ENCODE measurements at regions not wholly inside any gene's neighbourhood (a gene's known extent, or its start where the extent isn't known, plus 50 kb on each side); places are given as distances from the start of the nearest gene placed in this dataset.

DNA sequence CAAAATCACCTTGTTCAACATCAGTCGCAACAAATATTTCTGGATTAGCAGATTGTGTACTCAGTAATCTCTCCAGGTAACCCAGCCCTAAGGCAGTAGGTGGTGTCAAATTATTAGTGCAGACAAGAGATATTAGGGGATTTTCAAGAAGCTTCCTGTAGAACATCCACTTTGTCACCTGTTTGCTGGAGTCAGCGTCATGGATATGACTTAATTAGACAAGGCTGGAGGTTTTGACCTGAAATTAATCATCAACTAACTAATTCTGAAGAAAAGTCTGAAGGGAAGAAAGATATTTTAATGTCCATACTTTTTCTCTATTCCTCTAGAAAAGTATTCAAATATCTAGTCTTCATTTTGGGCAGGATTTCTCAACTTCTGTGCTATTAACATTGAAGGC is 91.4 kb upstream of the CCDC112 start:
- DNase-seq = no peak
- no peaks in the 10 kb centered on the region for H3K9me3 Mint-ChIP-seq
- ATAC-seq (ENCODE audit: low read depth) = no peak
- H3K27ac Mint-ChIP-seq = no peak overlapping the region
- peaks cover 1% of the 10 kb centered on the region for H3K27me3 Mint-ChIP-seq
- POLR2A ChIA-PET = no interaction called here
- H3K4me3 Mint-ChIP-seq = no peak overlapping the region
- H3K36me3 Mint-ChIP-seq = no peaks in the 10 kb centered on the region
- no peaks in the 10 kb centered on the region for H3K4me1 Mint-ChIP-seq

DNA sequence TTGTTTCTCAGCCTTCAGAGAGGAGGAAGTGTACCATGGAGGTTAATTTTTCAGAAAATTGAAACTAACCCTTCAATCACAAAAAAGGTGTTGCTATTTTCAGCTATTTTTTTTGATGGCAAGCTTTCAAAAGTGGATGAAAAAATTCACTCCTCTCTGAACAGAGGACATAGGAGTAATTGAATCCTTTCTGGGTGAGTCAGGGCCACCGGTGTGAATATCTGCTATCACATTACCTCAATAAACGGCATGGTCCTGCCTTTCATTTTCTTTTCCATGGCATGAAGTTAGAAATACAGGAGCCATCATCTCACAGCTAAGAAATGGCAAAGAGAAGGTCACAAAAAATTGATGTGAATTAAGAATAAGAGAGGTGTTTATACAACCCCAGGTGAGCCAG is 90.2 kb upstream of the CCDC112 start:
- H3K9me3 Mint-ChIP-seq = no peaks in the 10 kb centered on the region
- ATAC-seq (ENCODE audit: low read depth) = no peak
- DNase-seq = no peak
- H3K4me3 Mint-ChIP-seq = no peak overlapping the region
- H3K27ac Mint-ChIP-seq = no peak overlapping the region
- H3K36me3 Mint-ChIP-seq = no peaks in the 10 kb centered on the region
- H3K4me1 Mint-ChIP-seq = no peaks in the 10 kb centered on the region
- POLR2A ChIA-PET = no interaction called here
- H3K27me3 Mint-ChIP-seq = peaks cover 3% of the 10 kb centered on the region

DNA sequence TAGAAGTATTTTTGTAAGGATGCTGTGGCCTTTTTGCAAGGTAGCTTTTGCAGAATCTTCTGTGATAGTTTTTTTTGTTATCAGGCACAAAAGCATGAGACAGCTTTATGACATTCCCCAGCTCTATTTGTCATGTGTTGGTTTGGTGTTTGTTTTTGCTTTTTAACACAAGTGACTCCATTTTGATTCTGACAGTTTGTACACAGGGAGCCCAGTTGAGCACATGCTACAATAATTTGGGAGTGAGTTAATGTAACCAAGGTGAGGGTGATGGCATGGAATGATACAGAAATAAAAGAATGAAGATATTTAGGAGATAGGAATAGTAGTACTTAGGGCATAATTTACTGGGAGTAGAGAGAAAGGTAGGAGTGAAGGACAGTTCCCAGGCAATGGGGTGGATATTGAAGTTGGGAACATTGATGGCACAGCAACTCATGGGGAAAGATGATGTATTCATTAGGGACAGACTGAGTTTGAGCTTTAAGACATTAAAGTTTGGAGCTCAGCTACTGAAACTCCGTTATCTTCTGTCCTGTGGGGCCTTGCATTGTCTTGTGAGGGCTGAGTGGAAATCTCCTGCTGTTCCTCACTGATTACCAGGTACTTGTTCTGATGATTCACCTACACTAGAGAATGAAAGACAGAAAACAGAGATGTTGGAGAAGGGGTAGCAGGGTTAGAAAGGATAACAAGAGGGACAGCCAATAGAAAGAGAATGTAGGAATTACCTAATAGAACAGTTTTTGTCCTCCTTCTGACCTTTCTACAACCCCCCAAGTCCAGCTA is 88.3 kb upstream of the CCDC112 start:
- DNase-seq = no peak
- no peaks in the 10 kb centered on the region for H3K9me3 Mint-ChIP-seq
- peaks cover 5% of the 10 kb centered on the region for H3K27me3 Mint-ChIP-seq
- ATAC-seq (ENCODE audit: low read depth) = no peak
- H3K4me3 Mint-ChIP-seq = no peak overlapping the region
- no peaks in the 10 kb centered on the region for H3K4me1 Mint-ChIP-seq
- POLR2A ChIA-PET = no interaction called here
- no peaks in the 10 kb centered on the region for H3K36me3 Mint-ChIP-seq
- no peak overlapping the region for H3K27ac Mint-ChIP-seq

DNA sequence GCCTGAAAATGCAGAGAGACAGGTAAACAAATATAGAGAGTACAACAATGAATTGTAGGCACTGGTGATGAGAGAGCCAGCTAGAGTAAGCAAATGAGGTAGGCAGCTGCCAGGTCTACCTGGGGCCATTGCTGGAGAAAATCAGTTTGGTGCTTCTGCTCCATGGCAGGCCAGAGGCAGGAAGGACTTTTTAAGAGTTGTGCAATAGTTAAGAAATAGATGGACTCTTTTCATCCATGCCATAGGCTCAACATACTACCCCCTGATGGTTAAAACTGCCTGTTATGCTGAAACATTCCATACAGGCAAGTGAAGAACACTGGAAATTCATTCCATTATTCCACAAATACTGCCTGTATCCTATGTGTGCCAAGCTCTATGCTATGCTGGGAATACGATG is 86.5 kb upstream of the CCDC112 start:
- peaks cover 4% of the 10 kb centered on the region for H3K4me1 Mint-ChIP-seq
- H3K36me3 Mint-ChIP-seq = no peaks in the 10 kb centered on the region
- H3K27ac Mint-ChIP-seq = no peak overlapping the region
- POLR2A ChIA-PET = no interaction called here
- ATAC-seq (ENCODE audit: low read depth) (no peak), DNase-seq (no peak)
- H3K9me3 Mint-ChIP-seq = no peaks in the 10 kb centered on the region
- H3K27me3 Mint-ChIP-seq = peaks cover 6% of the 10 kb centered on the region
- H3K4me3 Mint-ChIP-seq = no peak overlapping the region

DNA sequence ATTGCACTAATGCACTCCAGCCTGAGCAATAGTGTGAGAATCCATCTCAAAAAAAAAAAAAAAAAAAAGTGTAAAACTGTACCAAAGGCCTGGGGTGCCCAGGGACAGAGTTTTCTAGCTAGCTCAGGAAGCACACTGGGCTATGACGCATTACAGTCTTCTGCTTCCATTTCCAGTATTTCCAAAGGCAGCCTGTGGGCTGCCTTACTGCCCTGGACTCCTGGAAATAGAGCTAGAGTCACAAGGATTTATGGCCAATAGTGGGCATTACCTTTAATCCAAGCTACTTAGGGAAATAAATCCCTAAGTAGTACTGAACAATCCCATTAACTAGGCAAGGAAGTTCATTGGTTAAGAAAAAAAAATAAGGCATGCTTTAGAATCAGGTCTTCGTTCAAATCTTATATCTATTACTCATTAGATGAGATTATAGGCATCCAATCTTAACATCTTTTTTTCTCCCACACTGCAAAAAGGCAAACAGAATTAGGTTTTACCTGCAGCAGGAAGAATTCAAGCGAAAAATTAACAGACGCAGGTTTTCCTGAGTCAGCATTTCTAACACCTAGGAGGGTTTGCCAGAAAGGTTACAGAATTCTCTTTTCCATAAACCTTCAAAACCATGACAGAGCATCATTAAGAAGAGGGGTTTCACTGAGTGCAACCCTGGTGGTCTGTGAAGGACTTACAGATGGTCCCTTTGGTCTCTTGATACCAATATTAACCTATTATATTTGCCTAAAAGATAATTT is 85.6 kb upstream of the CCDC112 start:
- POLR2A ChIA-PET = no interaction called here
- Mint-ChIP-seq H3K27me3 (peaks cover 9% of the 10 kb centered on the region), H3K27ac (no peak overlapping the region), H3K36me3 (no peaks in the 10 kb centered on the region), H3K9me3 (no peaks in the 10 kb centered on the region), H3K4me1 (peaks cover 9% of the 10 kb centered on the region), H3K4me3 (no peak overlapping the region)
- ATAC-seq (ENCODE audit: low read depth) = no peak
- no peak for DNase-seq

DNA sequence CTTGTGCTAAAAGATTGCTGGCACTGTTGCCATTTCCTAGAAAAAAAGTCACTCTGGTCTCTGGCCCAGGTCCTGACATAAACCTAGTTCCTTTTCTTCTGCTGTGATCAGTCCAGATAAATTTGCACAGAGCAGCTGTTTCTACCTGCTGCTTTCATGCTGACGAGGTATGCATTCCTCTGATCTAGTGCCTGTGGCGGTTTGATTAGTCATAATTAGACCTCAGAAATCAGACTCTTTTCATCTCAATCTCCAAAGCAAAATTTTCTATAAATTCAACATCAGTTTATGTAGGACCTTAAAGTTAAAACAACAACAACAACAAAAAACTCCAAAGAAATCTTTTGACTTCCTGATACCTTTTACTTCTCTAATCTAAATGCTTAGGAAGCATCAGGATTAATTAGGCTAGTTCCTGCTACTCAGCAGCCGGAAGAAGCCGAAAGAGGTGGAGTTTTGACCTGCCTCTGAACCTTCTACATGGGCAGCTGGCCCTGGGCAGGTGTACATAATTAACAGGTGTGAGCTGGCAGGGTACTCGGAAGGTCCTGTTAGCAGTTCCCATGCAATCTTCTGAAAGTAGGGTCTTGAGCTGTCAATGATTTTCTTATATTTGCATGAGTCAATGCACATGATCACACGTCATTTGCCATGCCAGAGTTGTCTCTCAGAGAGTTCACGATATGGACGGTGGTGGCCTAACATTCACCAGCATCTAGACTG is 83.3 kb upstream of the CCDC112 start:
- H3K9me3 Mint-ChIP-seq = no peaks in the 10 kb centered on the region
- POLR2A ChIA-PET = no interaction called here
- ATAC-seq (ENCODE audit: low read depth) (no peak), DNase-seq (no peak)
- H3K27me3 Mint-ChIP-seq = peaks cover 9% of the 10 kb centered on the region
- H3K4me1 Mint-ChIP-seq = peaks cover 9% of the 10 kb centered on the region
- no peak overlapping the region for H3K27ac Mint-ChIP-seq
- H3K36me3 Mint-ChIP-seq = no peaks in the 10 kb centered on the region
- H3K4me3 Mint-ChIP-seq = no peak overlapping the region

DNA sequence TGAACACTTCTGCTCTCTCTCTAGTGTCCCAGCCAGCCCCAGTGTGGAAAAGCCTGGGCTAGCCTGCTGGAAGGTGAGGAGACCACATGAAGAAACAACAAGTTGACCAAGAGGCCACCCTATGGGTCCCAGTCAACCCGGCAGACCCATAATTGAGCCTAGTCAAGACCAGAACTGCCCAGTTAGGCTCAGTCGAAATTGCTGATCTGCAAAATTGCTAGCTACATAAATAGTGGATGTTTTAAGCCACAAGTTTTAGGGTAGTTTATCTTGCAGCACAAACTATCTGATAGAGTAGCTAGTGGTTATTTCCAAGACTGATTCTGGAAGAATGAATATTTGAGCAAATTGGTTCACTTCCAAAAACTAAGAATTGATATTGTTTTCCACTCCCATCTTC is 82.3 kb upstream of the CCDC112 start:
- DNase-seq = no peak
- H3K27me3 Mint-ChIP-seq = peaks cover 9% of the 10 kb centered on the region
- no peak for ATAC-seq (ENCODE audit: low read depth)
- POLR2A ChIA-PET = no interaction called here
- H3K27ac Mint-ChIP-seq = no peak overlapping the region
- H3K36me3 Mint-ChIP-seq = no peaks in the 10 kb centered on the region
- H3K4me3 Mint-ChIP-seq = no peak overlapping the region
- H3K9me3 Mint-ChIP-seq = no peaks in the 10 kb centered on the region
- H3K4me1 Mint-ChIP-seq = peaks cover 9% of the 10 kb centered on the region

DNA sequence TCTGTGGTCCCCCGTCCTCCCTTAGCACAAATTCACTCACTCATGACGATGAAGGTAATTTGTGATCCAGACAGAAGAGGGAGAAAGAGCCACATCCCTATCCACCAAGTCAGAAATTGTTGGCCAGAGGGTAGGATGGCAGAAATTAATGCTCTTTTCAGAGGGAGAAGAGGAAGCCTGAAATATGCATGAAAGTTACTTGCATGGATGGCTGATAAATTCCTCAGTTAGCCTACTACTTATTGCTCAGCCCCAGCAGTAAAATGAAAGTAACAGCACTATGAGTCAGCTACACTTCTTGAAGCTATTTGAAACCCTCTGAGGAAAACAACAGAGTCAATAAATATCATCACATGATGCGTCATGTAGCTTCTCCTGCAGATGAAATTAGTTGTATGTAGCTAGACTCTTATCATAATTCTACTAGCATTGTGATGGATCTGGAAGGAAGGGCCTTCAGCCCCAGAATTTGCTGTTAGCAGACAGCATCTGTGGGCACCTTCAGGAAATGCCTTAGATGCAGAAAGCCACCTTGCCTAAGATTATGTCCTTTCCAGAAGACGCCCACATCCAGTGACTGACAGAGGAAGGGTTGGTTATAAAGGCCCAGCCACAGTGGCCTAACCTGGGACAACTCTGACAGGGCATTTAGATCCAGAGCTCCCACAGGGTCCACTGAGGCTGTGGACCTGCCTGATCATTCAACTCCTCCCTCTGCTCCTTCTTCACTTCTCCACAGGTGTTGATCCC is 81.2 kb upstream of the CCDC112 start:
- Mint-ChIP-seq H3K4me1 (peaks cover 9% of the 10 kb centered on the region), H3K9me3 (no peaks in the 10 kb centered on the region), H3K4me3 (no peak overlapping the region), H3K27me3 (peaks cover 7% of the 10 kb centered on the region), H3K36me3 (no peaks in the 10 kb centered on the region), H3K27ac (no peak overlapping the region)
- DNase-seq (no peak), ATAC-seq (ENCODE audit: low read depth) (peak; percentile 45)
- POLR2A ChIA-PET = interaction anchor here (0.5 kb wide), 1 partner anchor 462 kb away, joined by 3 read pairs; no protein-coding TSS in a partner anchor

DNA sequence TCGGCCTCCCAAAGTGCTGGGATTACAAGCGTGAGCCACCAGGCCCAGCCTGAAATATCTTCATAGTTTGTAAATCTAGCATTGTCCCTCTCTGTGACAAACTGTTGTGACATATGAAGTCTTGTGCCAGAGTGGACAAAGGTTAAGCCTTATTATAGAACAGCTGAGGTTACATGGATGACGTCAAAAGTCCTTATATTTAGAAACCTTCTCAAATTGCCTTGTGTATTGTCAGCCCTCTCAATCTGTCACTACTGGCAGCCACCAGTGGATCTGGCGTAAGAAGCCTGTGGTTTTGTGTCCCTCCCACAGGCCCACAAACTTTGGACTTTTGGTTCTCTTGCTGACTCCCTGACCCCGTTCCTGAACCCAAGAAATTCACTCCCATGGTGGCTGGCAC is 79.4 kb upstream of the CCDC112 start:
- Mint-ChIP-seq H3K36me3 (no peaks in the 10 kb centered on the region), H3K27ac (no peak overlapping the region), H3K9me3 (no peaks in the 10 kb centered on the region), H3K4me1 (peaks cover 9% of the 10 kb centered on the region), H3K4me3 (no peak overlapping the region), H3K27me3 (peaks cover 4% of the 10 kb centered on the region)
- POLR2A ChIA-PET = no interaction called here
- no peak for DNase-seq
- ATAC-seq (ENCODE audit: low read depth) = no peak

DNA sequence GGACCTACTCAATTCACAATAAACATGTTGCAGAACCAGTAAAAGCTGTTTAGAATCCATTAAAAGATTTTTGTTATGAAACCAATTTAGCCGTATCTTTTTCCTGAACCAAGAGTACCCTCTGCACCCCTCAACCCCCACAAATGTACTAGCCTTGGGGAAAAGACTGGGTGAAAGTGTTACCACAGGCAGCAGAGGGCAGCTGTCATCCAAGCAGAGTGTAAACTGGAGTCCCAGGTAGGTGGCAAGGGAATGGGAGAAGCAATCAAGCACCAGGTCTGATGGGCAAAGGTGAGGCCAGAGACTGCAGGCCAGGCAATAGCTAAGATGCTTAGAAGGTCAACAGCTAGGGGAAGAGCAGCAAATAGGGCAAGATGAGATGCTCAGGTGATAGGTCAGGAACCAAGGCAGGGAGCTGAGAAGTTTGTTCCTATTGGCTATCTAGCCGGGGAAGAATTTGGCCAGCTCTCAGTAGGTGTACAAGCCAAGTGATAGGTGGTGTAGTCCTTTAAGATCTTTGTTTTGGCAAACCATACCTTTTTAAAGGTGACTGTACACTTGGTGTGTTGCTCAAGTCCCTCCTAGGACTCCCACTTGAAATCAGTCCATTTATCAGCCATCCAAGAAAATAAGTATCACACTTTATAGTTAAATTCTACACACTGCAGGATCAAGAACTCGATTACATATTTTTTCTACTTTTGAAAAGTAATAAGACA is 77.8 kb upstream of the CCDC112 start:
- Mint-ChIP-seq H3K9me3 (no peaks in the 10 kb centered on the region), H3K4me3 (no peak overlapping the region), H3K36me3 (no peaks in the 10 kb centered on the region), H3K4me1 (peaks cover 6% of the 10 kb centered on the region), H3K27ac (no peak overlapping the region), H3K27me3 (peaks cover 4% of the 10 kb centered on the region)
- no peak for ATAC-seq (ENCODE audit: low read depth)
- DNase-seq = no peak
- POLR2A ChIA-PET = no interaction called here

DNA sequence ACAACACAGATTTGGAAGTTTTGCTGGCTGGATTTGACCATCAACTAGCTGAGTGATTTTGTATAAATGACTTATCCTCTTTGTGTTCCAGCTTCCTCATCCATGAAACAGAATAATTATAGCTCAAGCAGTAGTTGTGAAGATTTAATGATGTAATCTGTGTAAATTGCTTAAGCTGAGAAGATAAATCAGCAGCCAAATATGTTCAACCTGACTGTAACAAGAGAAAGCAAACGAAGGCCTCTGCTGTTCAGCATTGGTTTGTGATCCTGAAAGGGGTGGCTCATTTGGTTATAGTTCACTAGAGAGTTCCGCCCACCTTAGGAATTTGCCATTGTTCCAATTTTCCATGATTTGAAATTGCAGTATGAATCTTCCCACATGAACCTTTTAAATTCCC is 75.7 kb upstream of the CCDC112 start:
- Mint-ChIP-seq H3K27me3 (peaks cover 2% of the 10 kb centered on the region), H3K4me3 (no peak overlapping the region), H3K36me3 (no peaks in the 10 kb centered on the region), H3K4me1 (no peaks in the 10 kb centered on the region), H3K27ac (no peak overlapping the region), H3K9me3 (no peaks in the 10 kb centered on the region)
- DNase-seq = no peak
- ATAC-seq (ENCODE audit: low read depth) = no peak
- POLR2A ChIA-PET = no interaction called here

DNA sequence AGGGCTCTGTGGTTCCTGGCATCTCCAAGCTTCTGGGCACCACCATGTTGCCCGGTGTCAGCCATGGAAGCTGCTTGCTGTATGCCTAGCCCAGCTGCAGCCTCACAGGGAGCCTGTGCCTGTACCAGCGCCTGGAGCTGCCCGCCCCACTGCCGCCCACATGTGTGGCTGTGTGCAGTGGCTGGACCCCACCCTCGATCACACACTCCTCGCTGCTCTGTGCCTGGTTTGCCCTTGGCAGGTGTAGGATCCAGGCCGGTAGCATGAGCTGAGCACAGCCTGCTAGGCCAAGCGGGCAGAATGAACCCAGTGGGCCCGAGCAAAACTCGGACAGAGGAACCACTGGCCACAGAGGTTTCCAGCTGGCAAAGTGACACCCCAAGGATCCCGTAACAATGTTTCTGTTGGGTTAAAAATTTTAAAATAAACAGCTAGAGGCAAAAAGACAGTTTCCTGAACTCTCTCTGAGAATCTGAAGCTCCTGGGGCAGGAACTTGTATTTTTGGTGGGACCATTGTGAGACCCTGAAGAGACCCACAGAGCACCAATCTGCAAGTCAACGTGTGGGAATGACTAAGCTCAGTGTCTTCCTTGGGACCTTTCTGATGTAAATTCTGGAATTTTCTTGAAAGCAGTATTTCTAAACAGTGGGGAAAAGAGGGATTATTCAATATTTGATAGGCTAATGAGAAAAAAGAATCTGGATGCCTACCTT is 73.1 kb upstream of the CCDC112 start:
- POLR2A ChIA-PET = no interaction called here
- no peaks in the 10 kb centered on the region for H3K9me3 Mint-ChIP-seq
- no peaks in the 10 kb centered on the region for H3K36me3 Mint-ChIP-seq
- DNase-seq = no peak
- ATAC-seq (ENCODE audit: low read depth) = no peak
- no peak overlapping the region for H3K4me3 Mint-ChIP-seq
- H3K27ac Mint-ChIP-seq = no peak overlapping the region
- H3K4me1 Mint-ChIP-seq = no peaks in the 10 kb centered on the region
- peaks cover 4% of the 10 kb centered on the region for H3K27me3 Mint-ChIP-seq

Measured in activated naive CD8-positive, alpha-beta T cell treated with anti-CD3 and anti-CD28 coated beads, Interleukin-2, amount 10 ng/mL, durations not matched to agents 7 days and 5 days (primary cell).